ENCODE measurements at regions not wholly inside any gene's neighbourhood (a gene's known extent, or its start where the extent isn't known, plus 50 kb on each side); places are given as distances from the start of the nearest gene placed in this dataset.

DNA sequence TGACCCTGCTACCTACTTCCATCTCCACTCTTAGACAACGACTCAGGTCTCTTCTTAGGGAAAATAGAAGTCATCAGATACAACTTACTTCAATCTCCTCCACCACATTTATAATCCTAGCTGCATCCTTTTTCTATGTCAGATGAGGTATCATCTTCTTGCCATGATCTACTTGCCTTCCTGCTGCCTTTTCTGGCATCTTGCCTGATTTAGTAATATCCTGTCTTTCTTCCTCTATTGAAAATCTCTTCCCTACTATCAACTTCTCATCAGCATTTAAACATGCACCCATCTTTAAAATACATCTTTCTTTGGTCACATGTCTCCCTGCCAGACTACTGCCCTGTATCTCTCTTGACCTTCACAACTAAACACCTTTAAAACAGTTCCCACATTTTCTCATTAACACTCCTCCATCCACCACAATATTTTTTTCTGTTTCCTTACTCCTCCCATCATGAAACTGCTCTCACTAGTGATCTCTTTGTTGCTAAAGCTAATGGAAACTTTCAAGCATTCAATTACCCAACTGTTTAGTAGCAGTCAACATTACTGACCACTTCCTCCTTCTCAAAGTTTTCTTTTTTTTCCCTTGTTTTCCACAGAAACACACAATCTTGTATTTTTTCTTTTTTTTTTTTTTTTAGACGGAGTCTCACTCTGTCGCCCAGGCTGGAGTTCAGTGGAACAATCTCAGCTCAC is 100.8 kb upstream of the CXorf66 start:
- TF ChIP-seq, protein P1, sequence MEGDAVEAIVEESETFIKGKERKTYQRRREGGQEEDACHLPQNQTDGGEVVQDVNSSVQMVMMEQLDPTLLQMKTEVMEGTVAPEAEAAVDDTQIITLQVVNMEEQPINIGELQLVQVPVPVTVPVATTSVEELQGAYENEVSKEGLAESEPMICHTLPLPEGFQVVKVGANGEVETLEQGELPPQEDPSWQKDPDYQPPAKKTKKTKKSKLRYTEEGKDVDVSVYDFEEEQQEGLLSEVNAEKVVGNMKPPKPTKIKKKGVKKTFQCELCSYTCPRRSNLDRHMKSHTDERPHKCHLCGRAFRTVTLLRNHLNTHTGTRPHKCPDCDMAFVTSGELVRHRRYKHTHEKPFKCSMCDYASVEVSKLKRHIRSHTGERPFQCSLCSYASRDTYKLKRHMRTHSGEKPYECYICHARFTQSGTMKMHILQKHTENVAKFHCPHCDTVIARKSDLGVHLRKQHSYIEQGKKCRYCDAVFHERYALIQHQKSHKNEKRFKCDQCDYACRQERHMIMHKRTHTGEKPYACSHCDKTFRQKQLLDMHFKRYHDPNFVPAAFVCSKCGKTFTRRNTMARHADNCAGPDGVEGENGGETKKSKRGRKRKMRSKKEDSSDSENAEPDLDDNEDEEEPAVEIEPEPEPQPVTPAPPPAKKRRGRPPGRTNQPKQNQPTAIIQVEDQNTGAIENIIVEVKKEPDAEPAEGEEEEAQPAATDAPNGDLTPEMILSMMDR (IDR thresholded peaks at IDR 0.05 in 8 of 11, conservative IDR thresholded peaks at IDR 0.05 in 3 of 11): no peak
- TF ChIP-seq POLR2A (IDR thresholded peaks at IDR 0.05): no peak

All from spleen (tissue), 7 donors.